H9 (cell line): ENCODE measurements at regions not wholly inside any gene's neighbourhood (a gene's known extent, or its start where the extent isn't known, plus 50 kb on each side); places are given as distances from the start of the nearest gene placed in this dataset.

Experiments
- DNase-seq: peaks from one replicate; pipeline ENCODE4 v3.0.0-alpha.2; 2017
- H2AFZ ChIP-seq: one replicate; pipeline ENCODE4 v1.6.1; 2013; ENCODE audit warnings: mild to moderate bottlenecking, low read length, control low read depth, moderate library complexity
- H2AK5ac ChIP-seq: 2 replicates; pipeline ENCODE4 v1.6.1; 2013; ENCODE audit warnings: low read length, control low read depth, mixed read lengths; ENCODE audit not compliant: insufficient read length
- H2BK120ac ChIP-seq: one replicate; pipeline ENCODE4 v1.6.1; 2013; ENCODE audit warnings: low read depth, mild to moderate bottlenecking, low read length, control low read depth, inconsistent platforms; ENCODE audit not compliant: poor library complexity, severe bottlenecking
- H2BK12ac ChIP-seq: 2 replicates; pipeline ENCODE4 v1.6.1; 2013; ENCODE audit warnings: low read length, control low read depth, mixed read lengths, low read depth; ENCODE audit not compliant: insufficient read length
- H2BK15ac ChIP-seq: 2 replicates; pipeline ENCODE4 v1.6.1; 2013; ENCODE audit warnings: low read depth, low read length, control low read depth
- H2BK20ac ChIP-seq: one replicate; pipeline ENCODE4 v1.6.1; 2013; ENCODE audit warnings: low read depth, mild to moderate bottlenecking, low read length, control low read depth, inconsistent platforms; ENCODE audit not compliant: poor library complexity, severe bottlenecking
- H2BK5ac ChIP-seq: 2 replicates; pipeline ENCODE4 v1.6.1; 2013; ENCODE audit warnings: low read length, control low read depth, mixed read lengths; ENCODE audit not compliant: insufficient read length
- H3K14ac ChIP-seq: 2 replicates; pipeline ENCODE4 v1.6.1; 2013; ENCODE audit warnings: low read length, control low read depth; ENCODE audit not compliant: insufficient read depth
- H3K18ac ChIP-seq: 2 replicates; pipeline ENCODE4 v1.6.1; 2013; ENCODE audit warnings: low read depth, mild to moderate bottlenecking, mixed read lengths, low read length, control low read depth; ENCODE audit not compliant: insufficient read length
- H3K23ac ChIP-seq: 2 replicates; pipeline ENCODE4 v1.6.1; 2013; ENCODE audit warnings: low read length, control low read depth, mixed read lengths, low read depth; ENCODE audit not compliant: insufficient read length
- H3K23me2 ChIP-seq: 2 replicates; pipeline ENCODE4 v1.6.1; 2013; ENCODE audit warnings: low read depth, mild to moderate bottlenecking, mixed read lengths, low read length, control low read depth; ENCODE audit not compliant: insufficient read length, poor library complexity, severe bottlenecking
- H3K27ac ChIP-seq: 2 replicates; pipeline ENCODE4 v1.5.1; 2013; ENCODE audit warnings: low read length, control low read depth, mixed read lengths, low read depth; ENCODE audit not compliant: insufficient read length
- H3K27me3 ChIP-seq: 2 replicates; pipeline ENCODE4 v1.6.1; 2013; ENCODE audit warnings: low read length, control low read depth, inconsistent platforms; ENCODE audit not compliant: insufficient read depth
- H3K4ac ChIP-seq: 2 replicates; pipeline ENCODE4 v1.6.1; 2013; ENCODE audit warnings: low read depth, mild to moderate bottlenecking, control low read depth, inconsistent platforms, low read length, moderate library complexity
- H3K4me1 ChIP-seq: 2 replicates; pipeline ENCODE4 v1.6.1; 2013; ENCODE audit warnings: low read length, control low read depth, inconsistent platforms; ENCODE audit not compliant: insufficient read depth
- H3K4me2 ChIP-seq: 2 replicates; pipeline ENCODE4 v1.6.1; 2013; ENCODE audit warnings: low read length, control low read depth, mixed read lengths; ENCODE audit not compliant: insufficient read length, insufficient read depth
- H3K56ac ChIP-seq: 2 replicates; pipeline ENCODE4 v1.6.1; 2013; ENCODE audit warnings: low read depth, mild to moderate bottlenecking, mixed read lengths, low read length, control low read depth; ENCODE audit not compliant: insufficient read length
- H3K79me1 ChIP-seq: 2 replicates; pipeline ENCODE4 v1.6.1; 2013; ENCODE audit warnings: low read depth, mild to moderate bottlenecking, moderate library complexity, low read length, control low read depth, inconsistent platforms; ENCODE audit not compliant: insufficient read depth, poor library complexity, severe bottlenecking
- H3K79me2 ChIP-seq: 2 replicates; pipeline ENCODE4 v1.6.1; 2013; ENCODE audit warnings: low read length, control low read depth, inconsistent platforms; ENCODE audit not compliant: insufficient read depth
- H3K9ac ChIP-seq: 2 replicates; pipeline ENCODE4 v1.6.1; 2013; ENCODE audit warnings: low read length, control low read depth, mixed read lengths; ENCODE audit not compliant: insufficient read length; ENCODE audit errors: extremely low read depth
- H3K9me3 ChIP-seq: one replicate; pipeline ENCODE4 v1.6.1; 2013; ENCODE audit warnings: low read depth, low read length, inconsistent platforms; ENCODE audit not compliant: control insufficient read depth
- H3T11ph ChIP-seq: one replicate; pipeline ENCODE4 v1.6.1; 2013; ENCODE audit warnings: mild to moderate bottlenecking, low read length, control low read depth, inconsistent platforms
- H4K20me1 ChIP-seq: one replicate; pipeline ENCODE4 v1.6.1; 2013; ENCODE audit not compliant: control insufficient read depth, insufficient read length, insufficient read depth
- H4K5ac ChIP-seq: 2 replicates; pipeline ENCODE4 v1.6.1; 2013; ENCODE audit warnings: low read depth, mild to moderate bottlenecking, mixed read lengths, low read length, control low read depth; ENCODE audit not compliant: insufficient read length
- H4K8ac ChIP-seq: replicated peaks from 2 replicates; pipeline ENCODE4 v1.6.1; 2013; ENCODE audit warnings: low read length, control low read depth, mixed read lengths, low read depth; ENCODE audit not compliant: insufficient read length
- H4K91ac ChIP-seq: 2 replicates; pipeline ENCODE4 v1.6.1; 2013; ENCODE audit warnings: low read depth, mild to moderate bottlenecking, moderate library complexity, mixed read lengths, low read length, control low read depth; ENCODE audit not compliant: insufficient read length
- H3K27ac Mint-ChIP-seq, 3 experiments: 2 replicates in 2 of 3; 3 replicates in 1 of 3; pipeline ENCODE4 v1.8.0; 2020 to 2021; ENCODE audit warnings: mixed read lengths in 3 of 3, mild to moderate bottlenecking in 1 of 3, moderate library complexity in 1 of 3
- H3K27me3 Mint-ChIP-seq: 2 replicates; pipeline ENCODE4 v1.8.0; 2021; ENCODE audit warnings: low read depth, mild to moderate bottlenecking, moderate library complexity, mixed read lengths
- H3K36me3 Mint-ChIP-seq, 3 experiments: 2 replicates in 2 of 3; 3 replicates in 1 of 3; pipeline ENCODE4 v1.8.0; 2020 to 2021; ENCODE audit warnings: low read depth in 3 of 3, mixed read lengths in 3 of 3; ENCODE audit not compliant: insufficient read depth in 1 of 3
- H3K4me1 Mint-ChIP-seq, 2 experiments: 2 replicates each; pipeline ENCODE4 v1.8.0; 2020; ENCODE audit warnings: mixed read lengths in 2 of 2
- H3K4me3 Mint-ChIP-seq, 2 experiments: 2 replicates in 1 of 2; 3 replicates in 1 of 2; pipeline ENCODE4 v1.8.0; 2020 to 2021; ENCODE audit warnings: mild to moderate bottlenecking in 2 of 2, mixed read lengths in 2 of 2, moderate library complexity in 1 of 2
- H3K9me3 Mint-ChIP-seq, 2 experiments: 2 replicates in 1 of 2; 3 replicates in 1 of 2; pipeline ENCODE4 v1.8.0; 2020; ENCODE audit warnings: mild to moderate bottlenecking in 2 of 2, mixed read lengths in 2 of 2, moderate library complexity in 1 of 2
- WGBS: extraction: QIAGEN DNeasy Blood & Tissue Kit; methylation state at CpG from one replicate; pipeline ENCODE4 v1.1.7; 2013; ENCODE audit warnings: missing lambda C conversion rate, low lambda C conversion rate, mixed read lengths; ENCODE audit not compliant: insufficient read length; ENCODE audit errors: extremely low coverage; 5-methylcytosine and 5-hydroxymethylcytosine counted together
- TF ChIP-seq, protein P1 (sequence below): fragments of 200-600 bp; sonication (generic); conservative IDR thresholded peaks from 3 replicates; pipeline ENCODE4 v1.8.0; 2021; ENCODE audit warnings: antibody characterized with exemption, mild to moderate bottlenecking

DNA sequence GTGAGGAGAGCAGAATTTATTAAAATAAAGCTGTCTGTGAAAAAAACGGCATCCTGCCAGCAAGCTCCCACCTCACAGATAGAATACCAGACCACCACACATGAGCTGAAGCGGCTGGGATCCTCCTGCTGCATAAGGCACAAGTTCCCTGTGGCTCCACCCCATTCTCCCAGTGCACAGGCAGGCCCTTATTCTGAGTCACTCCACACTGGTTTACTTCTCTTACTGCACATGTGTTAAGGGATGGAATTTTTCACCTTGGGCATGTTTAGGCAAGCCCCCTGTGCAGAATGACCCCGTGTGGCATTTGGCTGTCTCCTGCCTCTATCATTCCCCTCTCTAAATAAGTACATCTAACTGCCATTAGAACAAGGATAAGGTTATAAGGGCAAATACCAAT lies 115.0 kb upstream of the ELAVL2 start:
- Histone ChIP-seq H2BK120ac (no peak overlapping the region), H3T11ph (no peak overlapping the region), H3K23me2 (no peaks in the 10 kb centered on the region), H2AFZ (no peak overlapping the region), H2BK15ac (no peak overlapping the region), H2BK20ac (no peak overlapping the region), H3K27ac (no peak overlapping the region), H4K5ac (no peak overlapping the region), H3K9ac (no peak overlapping the region), H2BK5ac (no peak overlapping the region), H3K79me1 (no peaks in the 10 kb centered on the region), H3K27me3 (no peaks in the 10 kb centered on the region), H3K18ac (no peak overlapping the region), H3K23ac (no peak overlapping the region), H2AK5ac (no peak overlapping the region), H3K4ac (no peak overlapping the region), H3K4me1 (no peaks in the 10 kb centered on the region), H4K20me1 (no peaks in the 10 kb centered on the region), H4K91ac (no peak overlapping the region), H3K79me2 (no peaks in the 10 kb centered on the region), H3K9me3 (peaks cover 15% of the 10 kb centered on the region), H3K56ac (no peak overlapping the region), H3K14ac (no peak overlapping the region), H2BK12ac (no peak overlapping the region), H4K8ac (no peak overlapping the region), H3K4me2 (no peak overlapping the region)
- DNase-seq = no peak
- no peak overlapping the region; a peak in 1 of 7 replicates for H3K27ac Mint-ChIP-seq
- peaks cover 9 to 22% of the 10 kb centered on the region in 2 experiments; a peak in 4 of 5 replicates for H3K9me3 Mint-ChIP-seq
- H3K4me1 Mint-ChIP-seq = 0 out of 4 replicates have a peak, but pooled peaks cover 0 to 6% of the 10 kb centered on the region in 2 experiments
- peaks cover 7 to 35% (median 27%) of the 10 kb centered on the region in 3 experiments for H3K36me3 Mint-ChIP-seq
- H3K27me3 Mint-ChIP-seq = no peaks in the 10 kb centered on the region
- TF ChIP-seq, protein P1, sequence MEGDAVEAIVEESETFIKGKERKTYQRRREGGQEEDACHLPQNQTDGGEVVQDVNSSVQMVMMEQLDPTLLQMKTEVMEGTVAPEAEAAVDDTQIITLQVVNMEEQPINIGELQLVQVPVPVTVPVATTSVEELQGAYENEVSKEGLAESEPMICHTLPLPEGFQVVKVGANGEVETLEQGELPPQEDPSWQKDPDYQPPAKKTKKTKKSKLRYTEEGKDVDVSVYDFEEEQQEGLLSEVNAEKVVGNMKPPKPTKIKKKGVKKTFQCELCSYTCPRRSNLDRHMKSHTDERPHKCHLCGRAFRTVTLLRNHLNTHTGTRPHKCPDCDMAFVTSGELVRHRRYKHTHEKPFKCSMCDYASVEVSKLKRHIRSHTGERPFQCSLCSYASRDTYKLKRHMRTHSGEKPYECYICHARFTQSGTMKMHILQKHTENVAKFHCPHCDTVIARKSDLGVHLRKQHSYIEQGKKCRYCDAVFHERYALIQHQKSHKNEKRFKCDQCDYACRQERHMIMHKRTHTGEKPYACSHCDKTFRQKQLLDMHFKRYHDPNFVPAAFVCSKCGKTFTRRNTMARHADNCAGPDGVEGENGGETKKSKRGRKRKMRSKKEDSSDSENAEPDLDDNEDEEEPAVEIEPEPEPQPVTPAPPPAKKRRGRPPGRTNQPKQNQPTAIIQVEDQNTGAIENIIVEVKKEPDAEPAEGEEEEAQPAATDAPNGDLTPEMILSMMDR = no peak
- no peak overlapping the region for H3K4me3 Mint-ChIP-seq
- WGBS = no CpG with 5 or more reads among the region's 3 CpGs
